ENCODE measurements at regions not wholly inside any gene's neighbourhood (a gene's known extent, or its start where the extent isn't known, plus 50 kb on each side); places are given as distances from the start of the nearest gene placed in this dataset.

- TF ChIP-seq CTCF (IDR thresholded peaks at IDR 0.05; ENCODE audit: low read depth, low read length) (no peak), EZH2phosphoT487 (IDR thresholded peaks at IDR 0.05; ENCODE audit: low read depth) (no peak)
These were observed 108.6 kb upstream of the NYAP2 start for GRCh38 chr2:225290757-225291400.

All from OCI-LY3 (cell line).